ENCODE measurements at regions not wholly inside any gene's neighbourhood (a gene's known extent, or its start where the extent isn't known, plus 50 kb on each side); places are given as distances from the start of the nearest gene placed in this dataset.

DNA sequence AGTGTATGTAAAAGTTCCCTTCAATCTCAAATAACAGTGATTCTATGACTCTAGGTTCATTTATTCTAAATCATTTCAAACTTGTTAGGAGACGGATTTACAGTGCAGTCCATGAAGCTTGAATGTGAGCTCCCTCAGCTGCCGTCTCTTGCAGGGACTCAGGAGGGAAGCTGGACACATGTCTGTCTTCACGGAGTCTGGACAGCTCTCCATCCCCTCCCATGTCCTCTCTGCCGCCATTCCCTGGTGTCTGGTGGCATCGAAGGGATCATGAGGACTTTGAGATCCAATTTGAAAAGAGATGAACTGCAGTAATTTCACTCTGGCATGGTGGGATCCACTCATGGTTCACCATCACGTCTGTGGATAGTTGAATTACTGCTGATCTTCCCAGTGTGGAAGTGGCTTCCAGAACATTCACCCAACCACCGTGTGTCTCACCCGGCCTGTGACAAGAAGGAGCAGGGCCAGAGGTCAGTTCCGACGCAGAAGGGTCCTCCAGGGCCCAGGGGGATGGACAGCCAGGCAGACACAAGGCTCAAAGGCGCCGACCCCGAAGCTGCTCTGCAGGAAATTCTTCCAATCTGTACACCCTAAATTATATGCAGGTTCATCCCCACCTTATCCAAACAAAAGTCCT lies 370.1 kb downstream of the THBS2 start:
- H3K27me3 Mint-ChIP-seq (ENCODE audit: insufficient read depth) = peaks cover 20% of the 10 kb centered on the region
- no peaks in the 10 kb centered on the region for H3K36me3 Mint-ChIP-seq (ENCODE audit: low read depth)
- TF ChIP-seq CTCF (conservative IDR thresholded peaks at IDR 0.05) = no peak
- no peak overlapping the region for H3K27ac ChIP-seq (ENCODE audit: low read depth, low read length)
- DNase-seq = peak; percentile 21
- WGBS, 2 experiments (ENCODE audit: insufficient coverage in 1 of 2, insufficient read length in 1 of 2) = 93 to 94% methylated on average over 8 to 13 of the region's 13 CpGs
- H3K4me1 Mint-ChIP-seq = no peaks in the 10 kb centered on the region
- no peak overlapping the region for H3K4me3 ChIP-seq (ENCODE audit: low read length)
- H3K4me1 ChIP-seq (ENCODE audit: control insufficient read depth, insufficient read depth, low read length) = no peaks in the 10 kb centered on the region
- no peaks in the 10 kb centered on the region for H3K9me3 Mint-ChIP-seq
- H3K27ac Mint-ChIP-seq = no peak overlapping the region
- no peak overlapping the region for H3K4me3 Mint-ChIP-seq
- no peaks in the 10 kb centered on the region for H3K9me3 ChIP-seq (ENCODE audit: control insufficient read depth, low read length)
- peaks cover 18% of the 10 kb centered on the region for H3K27me3 ChIP-seq (ENCODE audit: control insufficient read depth, insufficient read depth, low read length, poor library complexity, severe bottlenecking)
- no peaks in the 10 kb centered on the region for H3K36me3 ChIP-seq (ENCODE audit: control insufficient read depth, insufficient read depth, low read length)
- no peak overlapping the region for H3K9ac ChIP-seq (ENCODE audit: extremely low read depth, low read length, poor library complexity, severe bottlenecking)

DNA sequence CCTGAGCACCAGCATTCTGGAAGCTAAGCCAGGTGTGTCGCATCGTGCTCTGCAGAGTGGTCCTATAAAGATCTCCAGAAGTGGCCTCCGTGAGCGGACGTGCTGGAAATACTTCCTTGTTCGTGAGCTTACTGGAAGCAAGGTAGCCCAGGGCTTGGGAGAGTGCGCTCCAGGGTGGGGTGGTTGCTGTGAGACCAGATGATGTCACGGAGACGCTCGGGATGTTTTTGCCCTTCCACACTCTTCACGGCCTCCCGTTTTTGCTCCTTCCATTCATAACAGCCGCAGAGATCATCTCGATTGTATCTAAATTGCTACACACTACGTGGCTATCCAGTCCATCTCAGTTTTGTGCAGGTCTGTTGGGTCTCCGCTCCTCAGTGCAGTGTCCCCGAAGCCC lies 373.4 kb downstream of the THBS2 start:
- Histone ChIP-seq H3K27ac (ENCODE audit: low read depth, low read length) (no peak overlapping the region), H3K9me3 (ENCODE audit: control insufficient read depth, low read length) (no peaks in the 10 kb centered on the region), H3K36me3 (ENCODE audit: control insufficient read depth, insufficient read depth, low read length) (no peaks in the 10 kb centered on the region), H3K9ac (ENCODE audit: extremely low read depth, low read length, poor library complexity, severe bottlenecking) (no peak overlapping the region), H3K27me3 (ENCODE audit: control insufficient read depth, insufficient read depth, low read length, poor library complexity, severe bottlenecking) (peaks cover 18% of the 10 kb centered on the region), H3K4me3 (ENCODE audit: low read length) (no peak overlapping the region), H3K4me1 (ENCODE audit: control insufficient read depth, insufficient read depth, low read length) (no peaks in the 10 kb centered on the region)
- H3K4me3 Mint-ChIP-seq = no peak overlapping the region
- 85 to 86% methylated on average over 12 to 17 of the region's 17 CpGs for WGBS, 2 experiments (ENCODE audit: insufficient coverage in 1 of 2, insufficient read length in 1 of 2)
- no peak overlapping the region for H3K27ac Mint-ChIP-seq
- H3K4me1 Mint-ChIP-seq = no peaks in the 10 kb centered on the region
- no peak for TF ChIP-seq CTCF (conservative IDR thresholded peaks at IDR 0.05)
- peak; percentile 17 for DNase-seq
- H3K27me3 Mint-ChIP-seq (ENCODE audit: insufficient read depth) = peaks cover 20% of the 10 kb centered on the region
- no peaks in the 10 kb centered on the region for H3K36me3 Mint-ChIP-seq (ENCODE audit: low read depth)
- no peaks in the 10 kb centered on the region for H3K9me3 Mint-ChIP-seq

GRCh38 chr6:168877821-168878282 lies 375.8 kb downstream of the THBS2 start:
- H3K4me3 ChIP-seq (ENCODE audit: low read length) = no peak overlapping the region
- H3K4me1 Mint-ChIP-seq = no peaks in the 10 kb centered on the region
- no peak overlapping the region for H3K27ac Mint-ChIP-seq
- no peak overlapping the region for H3K27ac ChIP-seq (ENCODE audit: low read depth, low read length)
- WGBS, 2 experiments (ENCODE audit: insufficient coverage in 1 of 2, insufficient read length in 1 of 2) = 85 to 87% methylated on average over 8 to 10 of the region's 10 CpGs
- H3K9me3 ChIP-seq (ENCODE audit: control insufficient read depth, low read length) = no peaks in the 10 kb centered on the region
- no peak overlapping the region for H3K4me3 Mint-ChIP-seq
- peaks cover 2% of the 10 kb centered on the region for H3K27me3 Mint-ChIP-seq (ENCODE audit: insufficient read depth)
- H3K9me3 Mint-ChIP-seq = no peaks in the 10 kb centered on the region
- H3K4me1 ChIP-seq (ENCODE audit: control insufficient read depth, insufficient read depth, low read length) = no peaks in the 10 kb centered on the region
- peak; percentile 35 for DNase-seq
- peaks cover 2% of the 10 kb centered on the region for H3K27me3 ChIP-seq (ENCODE audit: control insufficient read depth, insufficient read depth, low read length, poor library complexity, severe bottlenecking)
- TF ChIP-seq CTCF (conservative IDR thresholded peaks at IDR 0.05) = no peak
- H3K36me3 ChIP-seq (ENCODE audit: control insufficient read depth, insufficient read depth, low read length) = no peaks in the 10 kb centered on the region
- H3K36me3 Mint-ChIP-seq (ENCODE audit: low read depth) = no peaks in the 10 kb centered on the region
- no peak overlapping the region for H3K9ac ChIP-seq (ENCODE audit: extremely low read depth, low read length, poor library complexity, severe bottlenecking)

All from endodermal cell (in vitro differentiated cells).